ENCODE measurements at regions not wholly inside any gene's neighbourhood (a gene's known extent, or its start where the extent isn't known, plus 50 kb on each side); places are given as distances from the start of the nearest gene placed in this dataset.

DNA sequence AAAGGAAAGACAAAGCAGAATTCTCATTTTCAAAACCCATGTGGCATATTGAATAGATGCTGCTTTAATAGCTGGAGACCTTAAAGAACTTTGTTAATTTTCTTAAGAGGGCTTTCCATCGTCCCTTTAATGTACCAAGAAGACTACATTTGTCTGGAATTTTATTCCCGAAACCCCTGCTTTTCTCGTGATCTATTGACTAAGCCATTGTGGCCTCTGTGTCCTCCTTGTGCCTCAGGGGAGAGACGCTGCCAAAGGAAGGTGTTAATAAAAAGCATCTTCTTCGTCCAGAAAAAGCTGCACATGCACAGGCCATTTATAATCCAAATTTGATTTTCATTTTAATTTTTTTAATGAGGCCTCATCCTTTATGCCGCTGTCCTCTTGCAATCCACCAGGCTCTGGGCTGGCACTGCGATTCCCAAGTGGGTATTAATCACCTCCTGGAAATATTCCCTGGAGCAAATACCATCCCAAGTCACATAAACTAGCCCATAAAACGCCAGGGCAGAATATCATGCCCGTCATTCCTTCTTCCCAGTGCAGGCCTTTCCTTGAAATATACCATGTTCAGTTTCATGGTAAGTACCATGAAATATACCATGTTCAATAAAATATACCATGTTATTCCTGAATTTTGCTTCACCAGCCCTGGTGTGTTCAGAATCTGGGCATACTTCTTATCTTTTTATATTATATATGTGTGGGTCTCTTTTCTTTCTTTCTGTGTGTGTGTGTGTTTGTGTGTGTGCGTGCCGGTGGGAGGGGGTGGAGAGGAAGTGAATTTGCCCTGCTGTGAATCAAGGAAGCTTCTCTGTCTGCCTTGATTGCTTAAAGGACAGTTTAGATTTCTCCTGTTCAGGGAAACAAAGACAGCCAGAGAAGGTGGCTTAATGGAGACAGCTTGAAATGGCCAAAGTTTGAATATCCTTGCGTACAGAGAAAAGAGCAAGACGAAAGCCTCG lies 147.6 kb downstream of the PHETA1 start:
- DNase-seq = no peak

DNA sequence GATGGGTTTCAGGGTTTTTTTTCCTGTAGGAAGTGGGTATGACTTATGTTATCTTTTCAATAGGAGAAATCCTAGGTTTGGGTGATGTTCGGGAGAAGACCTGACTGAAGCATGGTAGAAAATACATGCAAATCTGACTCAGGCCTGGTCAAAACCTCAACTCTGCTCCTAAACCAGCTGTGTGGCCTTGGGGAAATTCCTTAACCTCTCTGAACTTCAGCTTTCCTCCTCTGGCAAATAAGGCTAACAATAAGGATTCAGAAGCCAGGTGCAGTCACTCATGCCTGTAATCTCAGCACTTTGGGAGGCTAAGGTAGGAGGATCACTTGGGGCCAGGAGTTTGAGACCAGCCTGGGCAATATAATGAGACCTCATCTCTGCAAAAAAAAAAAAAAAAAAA lies 148.5 kb downstream of the PHETA1 start:
- DNase-seq = no peak

DNA sequence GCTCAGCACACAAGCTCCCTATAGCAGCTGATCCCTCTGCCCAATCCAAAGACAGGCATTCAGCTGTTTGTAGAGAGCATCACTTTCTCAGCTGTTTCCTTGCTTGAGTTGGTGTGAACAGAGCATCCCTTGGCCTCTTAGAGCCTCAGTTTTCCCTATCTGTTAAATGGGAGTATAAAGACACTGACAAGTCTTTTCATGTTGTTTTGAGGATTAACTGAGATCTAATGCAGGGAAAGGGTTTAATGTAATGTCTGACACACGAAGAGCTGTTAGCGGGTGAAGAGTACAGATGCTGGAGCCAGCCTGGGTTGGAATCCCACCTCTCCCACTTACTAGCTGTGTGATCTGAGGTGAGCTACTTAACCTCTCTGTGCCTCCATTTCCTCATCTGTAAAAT lies 149.5 kb downstream of the PHETA1 start:
- no peak for DNase-seq

DNA sequence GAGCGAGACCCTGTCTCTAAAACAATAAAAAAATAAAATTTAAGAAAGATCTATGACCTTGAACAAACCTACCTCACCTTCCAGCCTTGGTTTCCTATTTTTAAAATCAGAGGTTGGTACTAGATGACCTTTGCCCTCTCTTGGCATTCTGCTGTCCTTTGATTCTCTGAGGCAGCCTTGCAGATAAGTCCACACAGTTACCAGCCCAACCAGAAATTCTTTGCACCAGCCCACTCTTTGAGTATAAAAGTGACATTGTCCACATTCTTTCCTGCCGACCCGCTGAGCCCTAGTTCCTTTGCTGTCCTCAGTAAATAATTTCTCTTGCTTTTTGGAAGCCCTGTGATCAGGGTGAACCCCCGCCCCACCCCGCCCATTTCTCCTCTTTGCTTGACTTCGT lies 150.4 kb downstream of the PHETA1 start:
- DNase-seq = no peak

DNA sequence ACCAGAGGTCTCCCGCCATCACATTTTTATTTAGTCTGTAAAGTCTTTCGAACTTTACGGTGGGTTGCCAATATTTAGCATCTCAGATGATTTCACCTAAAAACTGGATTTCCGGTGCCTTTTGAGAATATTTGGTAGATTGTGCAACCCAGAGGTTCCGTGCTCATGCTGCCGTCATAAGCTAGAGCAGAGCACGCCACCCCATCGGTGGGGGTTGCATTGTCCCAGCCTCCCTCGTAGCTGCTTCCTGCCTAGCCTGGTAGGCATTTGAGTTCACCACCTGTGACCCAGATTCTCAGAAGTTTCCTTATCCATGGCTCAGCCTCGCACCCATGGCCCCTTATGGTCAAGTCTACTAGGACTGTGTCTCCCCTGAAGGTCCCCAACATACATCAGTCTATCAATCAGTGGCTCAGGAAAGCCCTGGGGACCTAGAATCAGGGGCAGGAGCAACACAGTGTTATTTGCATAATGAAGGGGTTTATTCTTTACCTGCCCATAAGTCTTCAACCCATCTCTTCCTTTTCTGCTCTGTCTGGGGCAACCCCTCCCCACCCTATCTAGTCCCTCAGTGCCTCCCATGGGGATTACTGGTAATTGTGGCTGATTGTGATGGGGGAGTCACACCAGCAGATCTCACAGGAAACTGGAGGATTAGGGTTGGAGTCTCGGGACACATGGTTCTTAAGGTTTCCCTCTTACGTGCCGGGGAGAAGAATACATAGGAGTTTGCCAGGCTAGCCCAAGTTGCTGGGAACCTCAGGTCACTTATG lies 152.3 kb downstream of the PHETA1 start:
- DNase-seq = no peak

DNA sequence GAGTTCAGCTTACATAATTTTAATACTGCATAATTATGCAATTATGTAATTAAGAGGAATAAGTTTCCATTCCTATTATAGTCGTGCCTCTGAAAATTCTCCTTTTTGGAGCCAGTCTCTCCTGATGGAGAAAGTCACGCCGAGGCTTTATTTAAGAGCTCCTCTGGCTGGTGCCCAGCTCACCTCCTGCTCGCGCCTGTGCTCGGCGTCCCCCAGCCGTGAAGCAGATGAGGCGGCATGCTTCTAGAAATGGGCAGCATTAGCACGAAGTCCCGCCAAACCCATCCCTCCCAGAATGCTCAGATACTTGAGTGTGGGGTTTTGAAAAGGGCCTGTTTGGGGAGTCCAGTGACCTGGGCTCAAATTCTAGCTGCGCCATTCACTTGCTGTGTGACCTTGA lies 153.0 kb downstream of the PHETA1 start:
- no peak for DNase-seq

DNA sequence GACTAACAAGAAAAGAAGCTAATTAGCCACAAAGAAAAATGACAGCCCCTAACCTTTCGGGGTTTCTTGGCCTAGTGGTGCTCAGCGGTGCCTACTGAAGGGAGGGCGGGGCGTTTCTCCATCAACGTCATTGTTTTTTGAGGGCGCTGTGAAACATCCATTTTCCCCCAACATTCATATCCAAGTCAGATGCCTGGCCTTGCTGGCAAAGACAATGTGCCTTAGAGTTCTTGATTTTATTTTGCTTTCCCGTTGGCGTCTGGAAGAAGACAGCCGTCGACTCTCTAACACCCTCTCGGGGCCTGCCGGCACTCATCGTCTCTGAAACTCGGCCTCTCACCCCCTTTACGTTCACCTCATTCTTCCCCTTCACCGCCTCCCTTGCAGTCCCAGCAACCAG lies 154.5 kb downstream of the PHETA1 start:
- DNase-seq = no peak

DNA sequence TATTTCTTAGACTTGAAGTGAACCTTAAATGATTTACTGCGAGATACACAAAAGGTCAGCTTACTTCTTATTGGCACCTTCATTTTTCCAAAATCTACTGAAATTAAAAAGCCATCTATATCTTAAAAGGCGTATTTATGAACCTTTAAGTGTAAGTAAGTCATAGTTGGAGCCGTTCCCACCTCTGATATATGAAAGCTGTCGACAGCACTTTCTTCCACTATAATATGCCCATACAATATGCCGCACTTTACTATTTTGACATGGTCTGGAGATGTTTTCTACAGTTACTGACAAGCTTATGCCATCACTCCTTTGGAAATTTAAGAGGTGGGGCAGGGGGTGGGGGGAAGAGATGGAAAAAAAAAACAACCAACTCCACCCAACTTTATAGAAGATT lies 155.3 kb downstream of the PHETA1 start:
- no peak for DNase-seq

DNA sequence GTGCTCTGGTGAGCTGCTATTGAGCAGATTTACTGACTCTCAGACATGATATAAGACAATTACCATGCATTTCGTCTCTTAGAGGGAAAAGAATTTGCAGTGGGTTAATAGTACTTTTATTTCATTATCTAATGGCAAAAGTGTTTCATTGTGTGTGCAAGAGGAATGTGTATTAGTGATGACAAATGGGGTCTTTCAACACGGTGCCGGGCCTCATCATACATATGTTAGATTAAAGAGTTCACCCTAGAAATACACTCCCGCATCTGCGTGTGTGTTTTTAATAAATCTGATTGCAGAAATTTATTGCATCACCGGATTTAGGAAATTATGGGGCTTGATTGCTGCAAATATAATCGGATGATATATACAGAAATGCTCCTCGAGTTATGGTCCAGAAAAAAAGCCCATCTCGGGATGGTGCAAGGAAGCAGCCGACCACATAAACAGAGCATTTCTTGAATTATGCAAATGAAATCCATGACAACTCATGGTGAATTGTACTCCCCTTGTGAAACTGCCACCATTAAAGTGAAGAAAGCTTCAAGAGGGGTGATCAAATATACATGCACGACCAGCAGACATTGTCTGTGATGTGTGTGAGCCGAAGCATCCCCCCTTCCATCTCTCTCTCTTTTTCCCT lies 156.0 kb downstream of the PHETA1 start:
- no peak for DNase-seq

DNA sequence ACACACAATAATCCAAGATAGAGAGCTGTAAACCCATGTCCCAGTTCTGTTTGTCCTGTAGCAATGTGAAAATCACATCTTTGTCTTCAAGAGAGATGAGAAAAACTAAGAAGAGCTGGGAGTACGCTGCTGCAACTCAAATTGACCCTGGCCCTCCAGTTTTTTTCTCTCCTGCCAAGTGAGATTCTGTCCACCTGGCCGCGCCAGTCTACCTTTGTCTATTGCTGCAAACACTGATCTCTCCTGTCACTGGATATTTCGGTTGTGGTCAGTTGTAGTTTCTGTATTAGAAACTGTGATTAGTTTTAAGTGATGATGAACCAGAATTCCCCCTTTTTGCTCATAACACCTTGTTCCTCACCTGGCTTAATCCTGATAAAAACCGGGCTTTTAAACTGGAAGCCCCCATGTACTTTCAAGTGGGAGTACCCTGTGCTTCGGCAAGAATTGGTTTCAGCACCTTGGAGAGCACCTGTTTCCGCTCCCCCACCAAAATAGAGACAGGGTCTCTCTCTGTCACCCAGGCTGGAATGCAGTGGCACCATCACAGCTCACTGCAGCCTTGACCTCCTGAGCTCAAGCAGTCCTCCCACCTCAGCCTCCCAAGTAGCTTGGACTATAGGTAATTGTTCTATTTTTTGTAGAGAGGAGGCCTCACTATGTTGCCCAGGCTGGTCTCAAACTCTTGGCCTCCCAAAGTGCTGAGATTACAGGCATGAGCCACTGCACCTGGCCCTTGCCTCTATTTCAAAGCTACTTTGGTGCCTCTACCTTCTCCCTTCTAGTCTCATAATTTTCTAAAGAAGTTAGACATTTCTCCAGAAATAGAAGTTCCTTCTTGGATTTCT lies 156.8 kb downstream of the PHETA1 start:
- DNase-seq = no peak

DNA sequence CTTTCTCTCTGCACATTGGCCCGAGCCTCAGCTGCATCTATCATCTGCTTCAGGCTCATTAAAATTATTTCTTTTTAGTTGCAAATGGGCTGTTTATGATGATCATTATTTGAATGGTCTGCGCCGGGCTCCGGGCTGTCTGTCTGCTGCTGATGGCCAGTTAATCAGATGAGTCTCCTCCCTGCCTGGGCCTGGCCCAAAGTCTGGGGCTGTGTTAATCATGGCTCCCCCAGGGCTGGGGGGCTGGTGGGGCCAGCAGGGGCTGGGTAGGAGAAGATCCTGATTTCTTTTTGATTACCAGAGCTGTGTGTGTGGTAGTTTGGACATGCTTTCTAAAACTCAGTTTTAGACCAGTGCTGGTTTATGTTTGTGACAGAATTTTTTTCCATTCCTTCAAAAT lies 159.1 kb downstream of the PHETA1 start:
- DNase-seq = no peak

DNA sequence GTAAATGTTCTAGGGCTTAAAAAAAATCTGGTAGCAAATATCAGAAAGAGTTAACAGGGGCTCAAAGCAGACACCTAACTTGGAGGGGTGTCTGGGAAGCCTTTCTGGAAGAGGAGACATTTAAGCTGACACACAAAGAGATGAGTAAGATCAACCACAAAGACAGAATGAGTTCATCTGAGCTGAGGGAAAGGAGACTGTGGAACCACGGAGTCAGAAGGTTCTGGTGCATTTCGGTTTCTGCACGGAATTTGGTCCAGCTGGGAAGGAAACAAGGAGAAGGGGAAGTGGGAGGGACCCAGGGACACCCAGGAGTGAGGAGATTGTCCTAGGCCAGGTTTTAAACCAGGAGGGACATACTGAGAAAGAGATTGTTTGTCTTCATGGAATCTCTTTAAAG lies 161.1 kb downstream of the PHETA1 start:
- no peak for DNase-seq

DNA sequence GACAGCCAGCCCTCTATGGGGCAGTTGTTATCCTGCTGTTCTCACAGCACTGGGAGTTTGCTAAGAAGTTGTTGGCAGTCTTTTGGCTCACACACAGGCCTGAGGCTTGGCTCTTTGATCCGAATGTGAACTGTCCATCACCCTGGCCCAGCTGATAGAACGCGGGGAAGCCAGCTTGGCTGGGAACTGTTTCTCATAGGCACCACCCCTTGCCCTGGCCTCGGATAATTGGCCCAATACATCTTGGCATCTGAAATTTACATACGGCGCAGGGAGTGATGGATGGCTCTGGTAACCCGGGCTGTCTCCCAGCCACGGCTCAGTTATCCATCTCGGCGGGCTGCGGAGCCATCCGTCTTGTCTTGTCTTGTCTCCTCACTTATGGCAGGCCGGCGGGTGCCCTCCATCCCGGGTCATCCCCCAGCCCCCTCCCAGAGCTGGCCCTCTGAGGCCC lies 164.1 kb downstream of the PHETA1 start:
- no peak for DNase-seq

DNA sequence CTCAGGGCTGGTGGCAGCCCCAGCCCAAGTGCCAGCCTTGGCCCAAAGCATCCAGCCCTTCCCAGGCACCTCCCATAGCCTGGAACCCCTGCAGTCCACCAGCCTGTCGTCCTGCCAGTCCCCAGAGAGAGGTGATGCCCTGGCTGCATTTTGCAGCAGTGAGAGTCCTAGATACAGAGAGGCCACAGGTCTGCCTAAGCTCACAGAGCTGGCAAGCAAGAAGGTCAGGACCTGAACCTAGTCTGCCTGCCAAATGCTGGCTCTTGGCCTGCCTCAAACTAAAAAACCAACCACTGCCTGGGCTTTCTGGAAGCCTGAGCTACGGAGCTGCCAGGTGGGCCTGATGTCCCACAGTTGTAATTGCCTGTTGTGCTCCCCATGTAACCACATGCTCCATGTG lies 164.9 kb downstream of the PHETA1 start:
- no peak for DNase-seq

DNA sequence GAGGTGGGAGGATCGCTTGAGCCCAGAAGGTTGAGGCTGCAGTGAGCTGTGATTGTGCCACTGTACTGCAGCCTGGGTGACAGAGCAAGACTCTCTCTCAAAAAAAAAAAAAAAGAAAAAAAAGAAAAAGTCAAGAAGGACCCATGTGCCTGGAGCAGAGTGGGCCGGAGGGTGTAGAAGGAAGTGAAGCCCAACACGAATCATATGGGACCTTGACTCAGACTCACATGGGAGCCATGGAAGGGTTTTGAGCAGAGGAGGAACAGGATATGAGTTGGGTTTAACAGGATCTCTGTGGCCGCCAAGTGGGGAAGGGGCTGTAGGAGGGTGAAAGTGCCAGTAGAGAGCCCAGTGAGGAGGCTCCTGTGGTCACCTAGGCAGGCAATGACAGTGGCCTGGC lies 165.4 kb downstream of the PHETA1 start:
- no peak for DNase-seq

DNA sequence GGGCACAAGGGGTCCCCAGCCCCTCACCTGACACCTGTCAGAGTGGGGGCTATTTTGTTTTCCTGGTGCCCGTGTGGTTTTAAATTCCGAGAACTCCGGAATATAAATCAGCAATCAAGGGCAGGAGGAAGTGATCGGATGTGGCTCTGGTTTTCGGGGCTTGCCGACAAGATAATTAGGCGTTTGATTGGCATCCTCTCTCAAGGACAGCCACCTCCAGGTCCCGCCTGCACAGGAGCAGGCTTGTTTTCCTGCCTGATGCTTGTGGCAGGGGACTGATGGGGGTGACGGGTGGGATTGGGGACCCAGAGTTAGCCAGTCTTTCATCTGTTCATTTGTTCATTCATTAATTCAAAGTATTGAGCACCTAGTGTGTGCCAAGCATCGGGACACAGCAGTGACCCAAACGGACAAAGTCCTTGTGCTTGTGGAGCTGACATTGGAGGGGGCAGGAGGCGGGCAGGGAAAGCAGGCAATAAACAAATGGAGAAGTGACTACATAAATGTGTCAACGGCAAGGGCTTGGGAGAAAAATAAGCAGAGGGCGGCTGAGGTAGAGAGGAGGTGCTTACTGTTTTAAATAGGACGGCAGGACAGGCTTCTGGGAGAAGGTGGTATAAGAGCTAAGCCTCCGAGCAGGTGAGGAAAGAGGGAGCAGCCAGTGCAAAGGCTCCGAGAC lies 166.5 kb downstream of the PHETA1 start:
- no peak for DNase-seq

DNA sequence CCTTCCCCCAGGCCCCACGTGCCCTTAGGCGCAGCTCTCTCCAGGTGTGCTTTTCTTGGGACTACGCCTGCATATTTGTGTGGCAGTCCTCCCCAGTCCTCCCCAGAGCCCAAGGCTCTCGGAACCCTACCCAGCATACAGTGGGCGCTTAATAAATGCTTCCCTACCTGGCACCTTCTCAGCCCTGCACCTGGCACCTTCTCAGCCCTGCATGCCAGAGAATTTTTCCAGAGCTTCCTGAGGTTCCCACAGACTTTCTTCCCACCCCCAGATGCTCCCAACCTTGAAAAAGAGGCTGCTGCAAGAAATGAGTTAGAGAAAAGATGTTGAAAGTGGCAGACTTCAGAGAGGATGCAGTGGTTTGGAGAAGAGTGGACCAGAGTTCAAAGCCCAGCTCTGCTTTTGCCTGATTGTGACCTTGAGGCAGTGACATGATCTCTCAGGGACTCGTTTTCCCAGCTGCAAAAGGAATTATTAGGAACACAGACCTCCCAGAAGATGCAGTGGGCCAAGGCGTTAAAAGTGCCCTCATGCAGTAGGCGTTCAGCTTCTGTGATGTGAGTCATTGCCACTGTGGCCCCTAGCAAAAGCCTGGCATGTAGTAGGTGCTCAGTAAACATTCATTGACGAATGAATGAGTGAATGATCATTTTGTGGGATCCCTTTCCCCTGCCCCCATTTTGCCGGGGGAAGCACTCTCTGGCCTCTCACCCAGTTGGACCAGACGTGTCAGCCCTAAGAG lies 167.2 kb downstream of the PHETA1 start:
- no peak for DNase-seq

DNA sequence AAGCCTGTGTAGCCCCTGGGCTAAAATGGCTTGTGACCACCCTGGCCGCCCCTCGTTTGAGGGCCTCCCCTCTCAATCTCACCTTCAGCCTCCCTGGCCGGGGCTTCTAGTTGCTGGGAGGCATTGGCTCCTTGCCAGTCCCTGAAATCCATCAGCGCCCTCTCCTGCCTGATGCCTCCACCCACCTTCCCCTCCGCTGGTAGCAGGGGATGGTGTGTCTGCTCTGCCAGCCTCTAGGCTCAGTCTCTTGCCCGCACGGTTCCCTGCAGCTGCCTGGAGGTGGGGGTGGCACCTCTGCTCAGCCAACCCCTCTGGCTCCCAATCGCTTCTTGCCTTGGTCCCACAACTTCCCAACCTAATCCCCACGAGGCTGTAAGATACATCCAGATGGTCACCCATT lies 167.9 kb downstream of the PHETA1 start:
- DNase-seq = no peak

DNA sequence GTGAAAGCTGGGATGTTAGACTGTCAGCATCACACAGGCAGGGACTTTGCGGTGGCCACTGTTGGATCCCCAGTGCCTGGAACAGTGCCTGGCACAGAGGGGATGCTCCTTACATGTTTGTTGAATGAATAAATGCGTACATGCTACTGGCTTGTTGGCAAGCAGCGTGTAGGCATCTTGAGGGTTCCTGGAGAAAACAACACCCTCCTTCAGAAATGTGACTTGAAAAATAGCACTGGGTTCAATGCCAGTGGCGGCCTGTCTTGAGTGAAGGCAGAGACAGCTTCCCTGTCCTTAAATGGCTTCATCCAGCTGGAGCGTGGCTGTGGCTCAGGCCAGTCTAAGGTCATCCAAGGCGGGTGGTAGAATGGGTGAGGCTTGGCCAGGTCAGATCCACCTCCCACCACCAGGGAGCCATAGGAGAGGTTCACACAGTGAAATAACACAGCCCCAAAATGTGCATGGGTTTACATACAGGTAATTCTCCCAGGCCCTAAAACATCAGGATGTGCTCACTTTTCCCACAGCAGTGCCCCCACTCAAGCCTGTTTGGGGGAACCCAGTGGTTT lies 171.4 kb downstream of the PHETA1 start:
- DNase-seq = no peak

DNA sequence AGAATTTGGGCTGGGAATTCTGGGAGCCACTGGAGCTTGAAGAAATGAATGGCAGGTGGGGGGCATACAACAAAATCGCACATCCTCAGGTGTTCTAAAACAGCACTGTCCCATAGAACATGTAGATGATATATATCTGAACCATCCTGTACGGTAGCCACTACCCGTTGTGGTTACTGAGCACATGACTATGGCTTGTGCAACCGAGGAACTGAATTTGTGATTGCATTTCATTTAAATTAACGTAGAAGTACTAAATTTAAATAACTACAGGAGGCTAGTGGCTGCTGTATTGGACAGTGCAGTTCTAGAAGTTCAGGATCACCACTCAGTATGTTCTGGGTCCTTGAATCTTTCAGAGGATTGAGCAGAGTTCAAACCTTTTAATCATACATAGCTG lies 172.4 kb downstream of the PHETA1 start:
- no peak for DNase-seq

DNA sequence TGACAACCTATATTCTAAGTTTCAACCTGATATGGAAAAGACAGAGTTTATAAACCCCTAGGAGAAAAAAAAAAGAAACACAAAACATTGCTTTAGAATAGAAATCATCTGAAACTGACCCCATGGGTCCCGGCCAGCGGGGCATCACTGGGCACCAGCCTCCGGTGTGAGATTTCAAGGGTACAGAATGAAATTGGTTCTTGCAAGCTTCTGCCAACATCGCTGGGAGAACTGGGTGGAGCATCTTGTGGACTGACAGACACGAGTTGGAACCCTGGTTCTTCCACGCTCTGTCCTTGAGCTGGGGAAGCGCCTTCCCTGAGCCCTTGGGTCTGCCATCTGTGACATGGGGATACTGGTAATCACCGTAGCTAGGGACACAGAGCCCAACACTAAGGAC lies 173.6 kb downstream of the PHETA1 start:
- no peak for DNase-seq
